ENCODE measurements at regions not wholly inside any gene's neighbourhood (a gene's known extent, or its start where the extent isn't known, plus 50 kb on each side); places are given as distances from the start of the nearest gene placed in this dataset.
"Not testable (repeated sequence)": the region's sequence is repeated elsewhere in the genome, so short reads cannot be mapped to it uniquely, and the experiment has no call there.

DNA sequence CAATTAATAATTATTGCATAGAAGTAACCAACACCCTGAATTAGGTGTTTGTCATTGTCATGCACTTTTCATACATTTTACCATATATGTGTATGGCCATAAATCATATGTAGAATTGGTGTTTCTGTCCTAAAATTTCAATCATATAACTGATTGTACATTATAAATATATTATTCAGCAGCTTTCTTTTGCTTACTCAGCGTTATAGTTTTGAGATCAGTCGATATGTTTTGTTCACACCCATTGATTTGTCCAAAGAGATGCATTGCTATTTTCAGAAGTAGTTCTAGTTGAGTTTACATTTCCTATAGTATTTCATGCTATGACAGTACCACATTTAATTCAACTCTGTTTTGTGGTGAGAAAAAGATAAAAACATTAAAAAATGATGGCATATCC is 50.5 kb upstream of the PARP4 start:
- no peak for DNase-seq

GRCh38 chr13:24563971-24564370 is 51.4 kb upstream of the PARP4 start:
- DNase-seq: not testable (repeated sequence)

GRCh38 chr13:24564881-24565280 is 52.3 kb upstream of the PARP4 start:
- DNase-seq: no peak

GRCh38 chr13:24567593-24567992 is 55.0 kb upstream of the PARP4 start:
- DNase-seq: not testable (repeated sequence)

DNA sequence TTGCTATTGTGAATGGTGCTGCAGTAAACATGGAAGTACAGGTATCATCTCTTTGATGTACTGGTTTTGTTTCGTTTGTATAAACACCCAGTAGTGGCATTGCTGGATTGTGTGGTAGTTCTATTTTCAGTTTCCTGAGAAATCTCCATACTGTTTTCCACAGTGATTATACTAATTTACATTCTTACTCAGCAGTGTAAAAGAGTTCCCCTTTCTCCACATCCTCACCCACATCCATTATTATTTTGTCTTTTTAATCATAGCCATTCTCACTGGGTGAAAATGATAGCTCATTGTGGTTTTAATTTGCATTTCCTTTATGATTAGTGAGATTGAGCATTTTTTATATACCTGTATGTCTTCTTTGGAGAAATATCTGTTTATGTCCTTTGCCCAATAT is 62.3 kb upstream of the PARP4 start:
- no peak for DNase-seq

DNA sequence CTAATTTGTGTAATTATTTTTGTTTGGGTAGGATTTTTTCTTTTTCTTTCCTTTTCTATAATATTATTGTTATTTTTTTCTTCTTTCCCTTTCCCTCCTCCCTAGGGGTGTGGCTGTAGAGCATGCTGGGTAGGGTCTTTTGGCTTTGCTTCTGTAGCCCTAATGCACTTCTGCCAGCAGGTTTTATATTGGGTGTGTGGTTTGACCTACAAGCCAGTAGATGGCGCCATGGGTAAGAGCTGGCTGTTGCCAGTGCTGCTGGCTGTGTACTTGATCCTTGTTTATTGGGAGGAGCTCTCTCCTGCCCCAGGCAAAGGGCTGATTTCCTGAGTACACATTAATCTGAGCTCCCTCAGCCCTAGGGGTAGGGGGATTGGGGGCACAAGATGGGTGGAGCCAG is 67.7 kb upstream of the PARP4 start:
- peak; percentile 19 for DNase-seq

GRCh38 chr13:24581578-24581977 is 69.0 kb upstream of the PARP4 start:
- DNase-seq: not testable (repeated sequence)

GRCh38 chr13:24591697-24592096 is 79.1 kb upstream of the PARP4 start:
- DNase-seq: not testable (repeated sequence)

- not testable (repeated sequence) for DNase-seq
These were observed 82.1 kb upstream of the ATP12A start for GRCh38 chr13:24597906-24598670.

DNA sequence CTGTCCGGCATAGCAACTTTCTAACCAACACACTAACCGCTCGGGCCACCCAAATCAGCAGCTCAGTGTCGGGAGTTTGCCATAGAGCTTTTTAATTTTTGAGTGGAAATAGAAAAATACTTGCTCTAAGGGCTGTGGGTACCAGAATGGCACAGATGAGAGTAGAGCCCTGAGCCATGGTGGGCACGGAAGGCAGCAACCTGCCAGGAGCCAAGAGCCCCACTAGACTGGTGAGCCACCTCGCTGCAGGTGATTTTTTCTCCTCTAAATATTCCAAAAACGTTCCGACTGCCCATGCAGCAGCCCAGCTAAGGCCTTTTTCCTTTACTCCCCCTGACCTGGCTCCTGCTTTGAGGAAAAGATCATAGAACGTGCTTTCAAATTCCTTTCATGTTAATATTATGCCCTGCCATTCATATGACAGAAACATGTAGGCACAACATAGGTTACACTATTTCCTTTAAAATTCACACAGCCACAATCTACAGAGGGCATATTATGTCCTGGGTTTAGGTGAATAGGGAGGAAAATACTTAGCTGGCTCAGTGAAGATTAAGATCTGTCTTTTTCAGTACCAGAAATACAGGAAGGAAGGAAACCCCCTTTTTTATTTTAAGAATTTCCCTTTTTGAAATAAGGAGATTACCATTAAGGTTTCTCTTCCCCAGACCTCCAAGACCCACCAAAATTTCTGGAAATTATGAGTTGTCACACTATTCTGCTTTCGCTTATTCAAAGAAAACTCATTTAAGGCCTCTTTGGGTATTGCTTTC is 81.0 kb upstream of the ATP12A start:
- DNase-seq: not testable (repeated sequence)

GRCh38 chr13:24605923-24606372 is 74.3 kb upstream of the ATP12A start:
- no peak for DNase-seq

GRCh38 chr13:24606486-24607170 is 73.6 kb upstream of the ATP12A start:
- DNase-seq: no peak

DNA sequence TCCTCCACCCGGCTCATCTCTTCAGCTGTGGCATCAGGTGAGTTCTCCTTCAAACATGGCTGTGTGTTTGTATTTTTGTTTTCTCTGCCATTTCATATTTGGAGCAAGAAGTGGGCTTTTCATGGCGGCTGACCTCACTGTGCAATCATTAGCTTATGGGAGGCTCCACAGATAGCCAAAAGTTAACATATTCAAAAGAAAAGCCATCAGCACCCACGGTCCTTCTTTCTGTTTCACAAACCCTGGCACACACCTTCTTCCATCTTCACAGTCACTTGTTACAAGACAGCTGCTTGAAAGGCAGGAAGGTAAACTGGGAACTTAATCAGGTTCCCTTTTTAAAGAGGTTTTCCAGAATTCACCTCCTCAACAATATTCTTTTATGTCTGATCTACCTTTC is 69.3 kb upstream of the ATP12A start:
- no peak for DNase-seq

DNA sequence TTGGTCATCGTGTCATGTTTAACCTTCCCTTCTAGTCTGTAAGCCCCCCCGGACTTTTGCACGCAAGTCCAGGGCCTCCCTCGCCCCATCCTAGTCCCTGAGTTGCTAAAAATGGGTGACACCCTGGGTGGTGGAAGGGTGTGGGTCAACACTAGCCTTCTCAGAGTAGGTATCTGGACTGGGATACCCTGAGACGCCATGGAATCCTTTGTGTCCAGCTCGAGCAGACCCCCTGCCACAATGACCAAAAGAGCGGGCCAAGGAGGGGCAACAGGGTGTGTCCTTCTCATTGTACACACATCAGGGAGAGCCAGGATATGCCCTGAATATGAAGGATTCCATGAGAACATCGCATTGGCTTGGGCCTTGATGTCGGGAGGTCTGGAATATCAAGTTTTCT is 67.5 kb upstream of the ATP12A start:
- no peak for DNase-seq

GRCh38 chr13:24613128-24613527 is 67.1 kb upstream of the ATP12A start:
- no peak for DNase-seq

DNA sequence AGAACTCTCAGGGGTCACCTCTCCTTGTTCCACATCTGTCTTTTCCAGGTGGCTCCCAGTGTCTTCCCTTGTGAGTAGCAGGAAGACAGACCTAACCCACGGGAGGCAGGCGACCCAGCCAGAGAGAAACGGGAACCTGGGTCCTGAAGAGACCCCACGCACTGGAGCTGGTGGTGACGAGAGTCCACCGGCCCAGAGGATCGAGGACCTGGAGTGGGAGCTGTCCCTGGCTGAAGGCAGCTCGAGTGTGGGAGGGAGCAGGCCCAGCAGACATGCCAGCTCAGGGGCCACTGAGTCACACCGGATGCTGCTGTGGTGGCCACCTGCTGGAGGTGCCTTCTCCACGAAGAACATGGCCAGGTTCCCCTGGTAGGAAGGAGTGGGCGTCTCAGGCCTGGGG is 66.5 kb upstream of the ATP12A start:
- DNase-seq: no peak

- no peak for DNase-seq
These were observed 65.7 kb upstream of the ATP12A start for GRCh38 chr13:24614306-24615080.

GRCh38 chr13:24615114-24615513 is 65.1 kb upstream of the ATP12A start:
- no peak for DNase-seq

GRCh38 chr13:24615911-24616472 is 64.2 kb upstream of the ATP12A start:
- no peak for DNase-seq

DNA sequence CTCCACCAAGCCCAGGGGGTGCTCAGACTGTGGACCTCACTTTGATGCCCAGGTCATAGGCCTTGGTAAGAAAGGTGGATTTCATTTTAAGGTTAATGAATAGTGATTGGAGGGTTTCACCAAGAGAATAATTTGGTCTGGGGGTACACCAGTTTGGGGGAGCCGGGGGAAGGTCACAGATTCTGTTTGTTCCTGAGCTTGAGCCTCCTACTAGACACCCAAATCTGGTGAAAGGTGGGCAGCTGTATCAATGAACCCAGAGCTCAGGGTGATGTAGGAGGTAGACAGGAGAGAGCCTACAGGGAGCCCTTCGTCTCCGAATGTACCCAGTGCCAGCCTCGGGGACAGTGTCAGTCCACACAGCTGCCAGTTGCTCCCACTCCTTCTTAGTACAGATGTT is 63.7 kb upstream of the ATP12A start:
- DNase-seq: no peak

DNA sequence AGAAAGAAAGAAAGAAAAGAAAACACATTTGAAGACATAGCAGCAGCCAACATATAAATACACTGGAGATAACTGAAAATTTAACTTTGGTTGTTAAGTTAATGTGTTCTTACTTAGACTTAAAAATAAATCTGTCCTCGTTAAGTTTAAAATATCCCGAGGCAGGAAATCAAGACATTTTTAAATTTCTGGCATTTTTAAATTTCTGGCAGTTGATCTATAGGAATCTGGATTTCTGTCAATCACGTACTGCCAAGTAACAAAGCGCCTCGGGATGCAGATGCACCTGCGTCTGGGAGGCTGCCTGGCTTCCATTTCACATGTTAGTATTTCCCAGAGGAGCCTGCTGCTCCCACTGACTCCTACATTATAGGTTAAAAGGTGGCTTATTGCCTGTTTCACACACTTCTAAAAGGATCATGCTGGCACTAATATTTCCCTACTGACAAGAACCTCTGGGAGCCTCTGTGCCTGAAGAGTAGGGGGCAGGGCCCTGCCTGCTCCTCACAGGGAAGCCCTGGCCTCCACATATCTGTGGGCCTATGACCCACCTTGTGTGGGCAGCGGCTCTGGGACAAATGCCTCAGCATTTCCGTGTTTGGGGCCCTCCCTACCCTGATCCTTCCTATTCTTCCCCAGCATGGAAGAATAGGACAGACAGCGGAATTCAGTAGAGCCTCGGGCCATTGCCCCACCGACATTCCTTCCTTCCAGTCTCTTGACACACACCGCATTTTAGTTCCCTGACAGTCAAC is 62.8 kb upstream of the ATP12A start:
- no peak for DNase-seq

Data from GDM1 (cell line).